HepG2 (cell line): ENCODE measurements at regions not wholly inside any gene's neighbourhood (a gene's known extent, or its start where the extent isn't known, plus 50 kb on each side); places are given as distances from the start of the nearest gene placed in this dataset.

Source experiments
- ATAC-seq: fragments of 200-7000 bp; cut with Tn5 transposase; 3 replicates; pipeline ENCODE4 v1.9.1; 2020; ENCODE audit warnings: mild to moderate bottlenecking, moderate library complexity
- BruUV-seq: library from RNA; stranded (reverse); fragments of 400-500 nt; replicated peaks from 2 replicates; lab custom pipeline; 2021; lab: Mats Ljungman, UMichigan
- CTCF ChIA-PET: fragments of 300-600 bp; formaldehyde crosslinking; extraction: SDS; loops from one replicate; lab custom pipeline; 2021; ENCODE audit warnings: low total read pairs, inconsistent platforms, low intra/inter-chr PET ratio; lab: Yijun Ruan, JAX
- POLR2A ChIA-PET: fragments of 350-600 bp; sonication (Branson Sonifier 250); formaldehyde crosslinking; loops from one replicate; lab custom pipeline; 2020; ENCODE audit warnings: antibody characterized with exemption, inconsistent platforms; lab: Yijun Ruan, JAX
- DNase-seq: peaks from one replicate; pipeline ENCODE4 v3.0.0-alpha.2; 2015; ENCODE audit warnings: low spot score
- FAIRE-seq: peaks from 3 replicates; lab custom pipeline; 2011; peaks lifted over from hg19 to GRCh38; lab: Jason Lieb, UNC
- H2AFZ ChIP-seq: one replicate; pipeline ENCODE4 v1.6.1; 2011; ENCODE audit warnings: low read length, inconsistent platforms
- H3K27ac ChIP-seq: fragments of 300-600 bp; 3 replicates; pipeline ENCODE4 v1.8.0; 2011; ENCODE audit warnings: mixed run types, mild to moderate bottlenecking, mixed read lengths, low read length, inconsistent platforms; ENCODE audit not compliant: insufficient read depth; ENCODE audit errors: extremely low read length
- H3K27me3 ChIP-seq, 2 experiments: fragments of 200-600 bp in 1 of 2; 2 replicates in 1 of 2; 3 replicates in 1 of 2; pipeline versions ENCODE4 v1.6.0 to v1.8.0; 2011; ENCODE audit warnings: low read length in 2 of 2, mild to moderate bottlenecking in 2 of 2, moderate library complexity in 2 of 2, inconsistent platforms in 1 of 2; ENCODE audit not compliant: insufficient read depth in 2 of 2, control insufficient read depth in 1 of 2
- H3K36me3 ChIP-seq, 2 experiments: fragments of 200-600 bp in 1 of 2; replicated peaks in 1 of 2; 2 replicates in 1 of 2; 3 replicates in 1 of 2; pipeline versions ENCODE4 v1.5.1 to v1.8.0; 2011; ENCODE audit warnings: low read length in 2 of 2, inconsistent platforms in 1 of 2; ENCODE audit not compliant: insufficient read depth in 2 of 2, control insufficient read depth in 1 of 2
- H3K4me1 ChIP-seq: 2 replicates; pipeline ENCODE4 v1.5.1; 2012; ENCODE audit warnings: low read length, inconsistent platforms; ENCODE audit not compliant: insufficient read depth
- H3K4me2 ChIP-seq: 2 replicates; pipeline ENCODE4 v1.6.0; 2011; ENCODE audit warnings: low read depth, low read length, inconsistent platforms
- H3K4me3 ChIP-seq, 3 experiments: fragments of 200-600 bp in 1 of 3; sonication (generic), shearing (Covaris generic) in 1 of 3; replicated peaks in 1 of 3; 2 replicates each; pipeline ENCODE4 v1.5.1; 2011 to 2016; ENCODE audit warnings: low read length in 3 of 3, inconsistent platforms in 2 of 3, low read depth in 2 of 3, mild to moderate bottlenecking in 2 of 3, control low read depth in 1 of 3, mixed read lengths in 1 of 3; ENCODE audit not compliant: insufficient read depth in 1 of 3
- H3K79me2 ChIP-seq: one replicate; pipeline ENCODE4 v1.6.1; 2011; ENCODE audit warnings: low read length, inconsistent platforms; ENCODE audit not compliant: insufficient read depth
- H3K9ac ChIP-seq: 2 replicates; pipeline ENCODE4 v1.6.0; 2011; ENCODE audit warnings: mild to moderate bottlenecking, low read depth, low read length, inconsistent platforms; ENCODE audit not compliant: insufficient read depth
- H3K9me3 ChIP-seq: 2 replicates; pipeline ENCODE4 v1.5.1; 2012; ENCODE audit warnings: mild to moderate bottlenecking, low read length
- H4K20me1 ChIP-seq: 2 replicates; pipeline ENCODE4 v1.6.0; 2011; ENCODE audit warnings: inconsistent platforms, mild to moderate bottlenecking, low read length, moderate library complexity; ENCODE audit not compliant: insufficient read depth
- ARID3A ChIP-seq: IDR thresholded peaks from 2 replicates; pipeline ENCODE4 v1.6.1; 2012; ENCODE audit warnings: low read depth, low read length, improper control_type of control experiment
- CENPT ChIP-seq: sonication (generic); formaldehyde crosslinking; IDR thresholded peaks from 2 replicates; pipeline ENCODE4 v1.8.0; 2022; ENCODE audit warnings: low read depth, mild to moderate bottlenecking, moderate library complexity, missing genetic modification reagents
- HMG20A ChIP-seq: IDR thresholded peaks from 2 replicates; pipeline ENCODE4 v1.6.1; 2016; ENCODE audit warnings: borderline replicate concordance
- HNRNPLL ChIP-seq: fragments of 200-400 bp; formaldehyde crosslinking; IDR thresholded peaks from 2 replicates; pipeline ENCODE4 v1.6.1; 2017; ENCODE audit warnings: mild to moderate bottlenecking, low read depth, low read length; ENCODE audit not compliant: poor library complexity, severe bottlenecking
- KLF11 ChIP-seq: IDR thresholded peaks from 2 replicates; pipeline ENCODE4 v1.6.1; 2016; ENCODE audit warnings: missing compliant biosample characterization
- POGZ ChIP-seq: sonication (generic); formaldehyde crosslinking; IDR thresholded peaks from 2 replicates; pipeline ENCODE4 v1.4.0; 2020; ENCODE audit warnings: mild to moderate bottlenecking, missing genetic modification reagents
- RXRA ChIP-seq: sonication (generic); formaldehyde crosslinking; IDR thresholded peaks from 2 replicates; pipeline ENCODE4 v1.5.1; 2020; ENCODE audit warnings: missing genetic modification reagents
- ZMAT3 ChIP-seq: sonication (generic); formaldehyde crosslinking; conservative IDR thresholded peaks from 2 replicates; pipeline ENCODE4 v1.7.0; 2021; ENCODE audit warnings: missing genetic modification reagents
- WGBS: methylation state at CpG from one replicate; pipeline ENCODE4 v1.1.6; 2017; ENCODE audit warnings: low lambda C conversion rate; 5-methylcytosine and 5-hydroxymethylcytosine counted together
- in situ Hi-C: cut with HindIII; loops from 2 replicates; pipeline ENCODE4 v1.10.0; 2017; ENCODE audit warnings: low pct_unique_long_range_greater_than_20kb; ENCODE audit not compliant: extremely low pct_ligation_motif_present
- intact Hi-C: fragments of 100-400 bp; cut with micrococcal nuclease; formaldehyde crosslinking; loops from one replicate; pipeline ENCODE4 v1.10.0; 2022; ENCODE audit not compliant: unreplicated experiment
- TF ChIP-seq, protein P1 (sequence below): IDR thresholded peaks from 2 replicates; pipeline ENCODE4 v1.6.1; 2016; ENCODE audit warnings: control low read depth

DNA sequence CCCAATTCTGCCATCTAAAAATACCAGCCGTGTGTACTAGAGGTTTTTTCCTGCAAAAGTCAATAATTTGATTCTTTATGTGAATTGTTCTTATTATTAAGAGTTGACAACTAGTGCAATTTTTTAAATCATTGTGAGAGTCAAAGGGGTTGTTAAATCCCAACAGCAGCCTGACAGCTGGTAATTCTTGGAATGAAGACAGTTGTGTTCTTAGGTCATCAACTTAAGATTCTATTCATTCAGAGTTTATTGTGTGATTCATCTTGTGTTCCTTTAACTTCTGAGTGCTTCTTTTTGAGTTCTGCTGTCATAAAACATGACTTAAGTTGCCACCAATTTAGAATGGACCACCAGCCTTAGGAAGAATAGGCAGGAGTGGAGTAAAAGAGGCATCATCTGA is 329.0 kb downstream of the NAF1 start:
- H3K4me2 ChIP-seq, result no peak overlapping the region
- H3K4me1 ChIP-seq, result no peaks in the 10 kb centered on the region
- TF ChIP-seq POGZ (CRISPR knock-in tag) (no peak), CENPT (CRISPR knock-in tag) (no peak), HMG20A (CRISPR knock-in tag) (no peak), KLF11 (CRISPR knock-in tag) (no peak)
- TF ChIP-seq, protein P1, sequence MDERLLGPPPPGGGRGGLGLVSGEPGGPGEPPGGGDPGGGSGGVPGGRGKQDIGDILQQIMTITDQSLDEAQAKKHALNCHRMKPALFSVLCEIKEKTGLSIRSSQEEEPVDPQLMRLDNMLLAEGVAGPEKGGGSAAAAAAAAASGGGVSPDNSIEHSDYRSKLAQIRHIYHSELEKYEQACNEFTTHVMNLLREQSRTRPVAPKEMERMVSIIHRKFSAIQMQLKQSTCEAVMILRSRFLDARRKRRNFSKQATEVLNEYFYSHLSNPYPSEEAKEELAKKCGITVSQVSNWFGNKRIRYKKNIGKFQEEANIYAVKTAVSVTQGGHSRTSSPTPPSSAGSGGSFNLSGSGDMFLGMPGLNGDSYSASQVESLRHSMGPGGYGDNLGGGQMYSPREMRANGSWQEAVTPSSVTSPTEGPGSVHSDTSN (CRISPR knock-in tag), result no peak
- intact Hi-C loops (loop anchor here (5.0 kb wide), 1 partner anchor 270 kb away; no protein-coding TSS in a partner anchor), in situ Hi-C loops (no loop called here)
- H3K79me2 ChIP-seq, result no peaks in the 10 kb centered on the region
- H3K27ac ChIP-seq, result no peak overlapping the region
- no peaks in the 10 kb centered on the region; a peak in 1 of 5 replicates for H3K27me3 ChIP-seq
- WGBS, result 0% methylated on average over 1 of the region's 1 CpG
- BruUV-seq, result no TSS peak
- ATAC-seq, result no peak
- CTCF ChIA-PET, result no interaction called here
- no peaks in the 10 kb centered on the region for H3K9me3 ChIP-seq
- H3K9ac ChIP-seq, result no peak overlapping the region
- POLR2A ChIA-PET, result no interaction called here
- H3K4me3 ChIP-seq, result no peak overlapping the region
- no peak for DNase-seq
- H4K20me1 ChIP-seq, result no peaks in the 10 kb centered on the region
- no peak for FAIRE-seq
- H3K36me3 ChIP-seq, result no peaks in the 10 kb centered on the region
- no peak overlapping the region for H2AFZ ChIP-seq

GRCh38 chr4:162837241-162837640 is 329.4 kb downstream of the NAF1 start:
- Histone ChIP-seq H3K36me3 (no peaks in the 10 kb centered on the region), H3K27ac (no peak overlapping the region), H3K9me3 (no peaks in the 10 kb centered on the region), H3K4me3 (no peak overlapping the region), H3K4me1 (no peaks in the 10 kb centered on the region), H3K4me2 (no peak overlapping the region), H3K27me3 (no peaks in the 10 kb centered on the region; a peak in 1 of 5 replicates), H4K20me1 (no peaks in the 10 kb centered on the region), H3K79me2 (no peaks in the 10 kb centered on the region), H2AFZ (no peak overlapping the region), H3K9ac (no peak overlapping the region)
- DNase-seq (no peak), FAIRE-seq (no peak), ATAC-seq (no peak)
- BruUV-seq, result no TSS peak
- intact Hi-C loops, result loop anchor here (5.0 kb wide), 1 partner anchor 270 kb away; no protein-coding TSS in a partner anchor
- in situ Hi-C loops, result no loop called here
- ChIA-PET POLR2A (no interaction called here), CTCF (no interaction called here)
- 0% methylated on average over 1 of the region's 1 CpG for WGBS
- TF ChIP-seq HNRNPLL (no peak), ZMAT3 (no peak), ARID3A (no peak), RXRA (CRISPR knock-in tag) (no peak)
